HUDEP-2 (cell line): ENCODE measurements at regions not wholly inside any gene's neighbourhood (a gene's known extent, or its start where the extent isn't known, plus 50 kb on each side); places are given as distances from the start of the nearest gene placed in this dataset.

Experiments
- DNase-seq, 76 experiments: peaks; one replicate each; lab custom pipeline; 2025; ENCODE audit not compliant: unreplicated experiment in 76 of 76; lab: John Stamatoyannopoulos, UW

GRCh38 chr14:35456261-35456660 lies 51.7 kb upstream of the NFKBIA start:
- no peak for DNase-seq

GRCh38 chr14:35458442-35458841 lies 53.9 kb upstream of the NFKBIA start:
- no peak for DNase-seq

- DNase-seq = no peak
Measured at GRCh38 chr14:35459776-35460175, 55.2 kb upstream of the NFKBIA start.

- DNase-seq = peak in 2 of 76 experiments; percentile 3 to 22
Measured at GRCh38 chr14:35470755-35471154, 63.2 kb upstream of the INSM2 start.

- no peak for DNase-seq
Measured at GRCh38 chr14:35471803-35472202, 62.2 kb upstream of the INSM2 start.

- no peak for DNase-seq
Measured at GRCh38 chr14:35474323-35474722, 59.6 kb upstream of the INSM2 start.

GRCh38 chr14:35480119-35480769 lies 53.7 kb upstream of the INSM2 start:
- no peak for DNase-seq

GRCh38 chr14:35482994-35483515 lies 50.9 kb upstream of the INSM2 start:
- DNase-seq = no peak
